Choroid plexus epithelial cell (primary cell): ENCODE measurements at regions not wholly inside any gene's neighbourhood (a gene's known extent, or its start where the extent isn't known, plus 50 kb on each side); places are given as distances from the start of the nearest gene placed in this dataset.
A peak's percentile ranks its signal among the peaks of the same experiment; 100 is the strongest.
"Not testable (repeated sequence)": the region's sequence is repeated elsewhere in the genome, so short reads cannot be mapped to it uniquely, and the experiment has no call there.

Experiments used
- DNase-seq: peaks from one replicate; pipeline ENCODE4 v3.0.0-alpha.2; 2010; ENCODE audit warnings: low read depth
- H3K4me3 ChIP-seq: 2 replicates; pipeline ENCODE4 v1.5.1; 2011; ENCODE audit warnings: low read depth, mild to moderate bottlenecking, control low read depth, low read length, moderate library complexity
- CTCF ChIP-seq: conservative IDR thresholded peaks from 2 replicates; pipeline ENCODE4 v1.5.1; 2011; ENCODE audit warnings: low read depth, mild to moderate bottlenecking, control low read depth, inconsistent platforms, low read length, moderate library complexity

GRCh38 chr11:71774603-71775222 lies 58.3 kb upstream of the DEFB108B start:
- DNase-seq, result no peak
- TF ChIP-seq CTCF, result no peak
- no peak overlapping the region for H3K4me3 ChIP-seq

GRCh38 chr11:71780116-71780515 lies 52.9 kb upstream of the DEFB108B start:
- H3K4me3 ChIP-seq, DNase-seq: not testable (repeated sequence)

- not testable (repeated sequence) for H3K4me3 ChIP-seq, DNase-seq
These were observed 52.2 kb upstream of the DEFB108B start for GRCh38 chr11:71780771-71781170.

- not testable (repeated sequence) for H3K4me3 ChIP-seq, DNase-seq
These were observed 51.5 kb upstream of the DEFB108B start for GRCh38 chr11:71781491-71781890.

- DNase-seq, H3K4me3 ChIP-seq: not testable (repeated sequence)
These were observed 50.7 kb upstream of the DEFB108B start for GRCh38 chr11:71782229-71782861.

GRCh38 chr11:71783191-71783590 lies 49.8 kb upstream of the DEFB108B start:
- peak; percentile 37 for DNase-seq
- H3K4me3 ChIP-seq, result not testable (repeated sequence)
